Endothelial cell of umbilical vein (primary cell): ENCODE measurements at regions not wholly inside any gene's neighbourhood (a gene's known extent, or its start where the extent isn't known, plus 50 kb on each side); places are given as distances from the start of the nearest gene placed in this dataset.

ENCODE experiments used
- BruUV-seq: library from RNA; stranded (reverse); fragments of 400-500 nt; replicated peaks from 2 replicates; lab custom pipeline; 2021; lab: Mats Ljungman, UMichigan
- CTCF ChIA-PET: fragments of 300-600, 350-600 bp; sonication (Branson Sonifier 250); formaldehyde crosslinking; loops from one replicate; lab custom pipeline; 2021; ENCODE audit warnings: antibody characterized with exemption, inconsistent platforms; lab: Charles Lee
- POLR2A ChIA-PET: fragments of 300-600, 350-600 bp; sonication (Branson Sonifier 250); formaldehyde crosslinking; loops from one replicate; lab custom pipeline; 2021; ENCODE audit warnings: antibody characterized with exemption, inconsistent platforms; lab: Charles Lee
- DNase-seq: peaks from one replicate; pipeline ENCODE4 v3.0.0-alpha.2; 2011; ENCODE audit warnings: low read depth, low spot score
- FAIRE-seq: peaks from 2 replicates; lab custom pipeline; 2011; peaks lifted over from hg19 to GRCh38; lab: Jason Lieb, UNC
- H2AFZ ChIP-seq: 2 replicates; pipeline ENCODE4 v1.6.0; 2012; ENCODE audit warnings: low read depth, low read length, control low read depth, inconsistent platforms
- H3K27ac ChIP-seq: 2 replicates; pipeline ENCODE4 v1.5.1; 2011; ENCODE audit warnings: low read depth, mild to moderate bottlenecking, control low read depth, low read length, moderate library complexity; ENCODE audit not compliant: insufficient read depth
- H3K27me3 ChIP-seq, 2 experiments: 2 replicates each; pipeline versions ENCODE4 v1.6.0 to v1.6.1; 2011; ENCODE audit warnings: low read length in 2 of 2, mixed read lengths in 1 of 2; ENCODE audit not compliant: control insufficient read depth in 2 of 2, insufficient read depth in 2 of 2
- H3K36me3 ChIP-seq, 2 experiments: 2 replicates in 1 of 2; 3 replicates in 1 of 2; pipeline ENCODE4 v1.5.1; 2011; ENCODE audit warnings: low read length in 2 of 2, mild to moderate bottlenecking in 1 of 2, moderate library complexity in 1 of 2; ENCODE audit not compliant: control insufficient read depth in 2 of 2, insufficient read depth in 2 of 2; ENCODE audit errors: extremely low read depth in 1 of 2
- H3K4me1 ChIP-seq: 3 replicates; pipeline ENCODE4 v1.5.1; 2011; ENCODE audit warnings: mild to moderate bottlenecking, low read length; ENCODE audit not compliant: control insufficient read depth, insufficient read depth; ENCODE audit errors: extremely low read depth
- H3K4me2 ChIP-seq: 2 replicates; pipeline ENCODE4 v1.6.1; 2011; ENCODE audit warnings: low read length, control low read depth, mixed read lengths; ENCODE audit not compliant: insufficient read depth
- H3K4me3 ChIP-seq, 3 experiments: fragments of 200-600 bp in 1 of 3; sonication (generic), shearing (Covaris generic) in 1 of 3; replicated peaks in 1 of 3; 2 replicates each; pipeline ENCODE4 v1.5.1; 2011 to 2016; ENCODE audit warnings: control low read depth in 3 of 3, low read length in 3 of 3, mild to moderate bottlenecking in 2 of 3, inconsistent platforms in 1 of 3, low read depth in 1 of 3, moderate library complexity in 1 of 3; ENCODE audit not compliant: insufficient read depth in 1 of 3
- H3K79me2 ChIP-seq: 2 replicates; pipeline ENCODE4 v1.6.0; 2012; ENCODE audit warnings: low read length, inconsistent platforms; ENCODE audit not compliant: control insufficient read depth, insufficient read depth
- H3K9ac ChIP-seq: replicated peaks from 2 replicates; pipeline ENCODE3; 2011; ENCODE audit warnings: low read length, control low read depth; ENCODE audit not compliant: insufficient read depth; ENCODE audit errors: extremely low read depth
- H3K9me1 ChIP-seq: replicated peaks from 3 replicates; pipeline ENCODE4 v1.6.0; 2011; ENCODE audit warnings: mild to moderate bottlenecking, low read length; ENCODE audit not compliant: control insufficient read depth, insufficient read depth; ENCODE audit errors: extremely low read depth
- H3K9me3 ChIP-seq: replicated peaks from 2 replicates; pipeline ENCODE4 v1.5.1; 2012; ENCODE audit warnings: low read length, inconsistent platforms; ENCODE audit not compliant: control insufficient read depth, insufficient read depth
- H4K20me1 ChIP-seq: replicated peaks from 2 replicates; pipeline ENCODE3; 2011; ENCODE audit warnings: mild to moderate bottlenecking, low read length; ENCODE audit not compliant: control insufficient read depth, insufficient read depth; ENCODE audit errors: extremely low read depth
- EZH2 ChIP-seq: IDR thresholded peaks from 2 replicates; pipeline ENCODE4 v1.6.1; 2012; ENCODE audit warnings: borderline replicate concordance, low read depth, mild to moderate bottlenecking, moderate library complexity, low read length, inconsistent platforms; ENCODE audit not compliant: severe bottlenecking
- FOS ChIP-seq: IDR thresholded peaks from 2 replicates; pipeline ENCODE4 v1.6.1; 2011; ENCODE audit warnings: mild to moderate bottlenecking, low read length, moderate library complexity, borderline replicate concordance; ENCODE audit not compliant: insufficient read depth
- GATA2 ChIP-seq: IDR thresholded peaks from 2 replicates; pipeline ENCODE4 v1.7.0; 2011; ENCODE audit warnings: low read depth, mild to moderate bottlenecking, moderate library complexity, mixed read lengths, low read length; ENCODE audit not compliant: insufficient read length, insufficient read depth
- JUN ChIP-seq: IDR thresholded peaks from 2 replicates; pipeline ENCODE4 v1.6.1; 2011; ENCODE audit warnings: borderline replicate concordance, low read depth; ENCODE audit not compliant: insufficient read length, insufficient read depth
- MAX ChIP-seq: IDR thresholded peaks from 2 replicates; pipeline ENCODE4 v1.6.1; 2011; ENCODE audit not compliant: insufficient read depth, insufficient read length
- MYC ChIP-seq: IDR thresholded peaks from one replicate; pipeline ENCODE4 v1.6.1; 2011; ENCODE audit warnings: mild to moderate bottlenecking, low read depth, low read length
- POLR2A ChIP-seq: IDR thresholded peaks from 2 replicates; pipeline ENCODE4 v1.6.1; 2012; ENCODE audit warnings: low read depth, mild to moderate bottlenecking, control low read depth, low read length
- POLR2AphosphoS5 ChIP-seq: IDR thresholded peaks from 2 replicates; pipeline ENCODE4 v1.6.1; 2012; ENCODE audit warnings: low read depth, mild to moderate bottlenecking, control low read depth, low read length, moderate library complexity; ENCODE audit not compliant: insufficient read depth
- dilution Hi-C: fragments of 300-500 bp; cut with MboI; formaldehyde crosslinking; loops from one replicate; pipeline ENCODE4 v1.15.0; 2019; ENCODE audit warnings: low sequenced_read_pairs; ENCODE audit not compliant: extremely low pct_ligation_motif_present
- intact Hi-C: fragments of 100-400 bp; cut with micrococcal nuclease; formaldehyde crosslinking; loops from one replicate; pipeline ENCODE4 v1.10.0; 2022
- TF ChIP-seq, protein P1 (sequence below), 2 donors: IDR thresholded peaks; 1 replicate in 1 of 2; 2 replicates in 1 of 2; pipeline ENCODE4 v1.5.1; 2011; ENCODE audit warnings: low read length in 2 of 2, mild to moderate bottlenecking in 2 of 2, moderate library complexity in 2 of 2, control low read depth in 1 of 2, inconsistent platforms in 1 of 2, low read depth in 1 of 2; ENCODE audit not compliant: insufficient read depth in 1 of 2; ENCODE audit errors: extremely low read depth in 1 of 2

DNA sequence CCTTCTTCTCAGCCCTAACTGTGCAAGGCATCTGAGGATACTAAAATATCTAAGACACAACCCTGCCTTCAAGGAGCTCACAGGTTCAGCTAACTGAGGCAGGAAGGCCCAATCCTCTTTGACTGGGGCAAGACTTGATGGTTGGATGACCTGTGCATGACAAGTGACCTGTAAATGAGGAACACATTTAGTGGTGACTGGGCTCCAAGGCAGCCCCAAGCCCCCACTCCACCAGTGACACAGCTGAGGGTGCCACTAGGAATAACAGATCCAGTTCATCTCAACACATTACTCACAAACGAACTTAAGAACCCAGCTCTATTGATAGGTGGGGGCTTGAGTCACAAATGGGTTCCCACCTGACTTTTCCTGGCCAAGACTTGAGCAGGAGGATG is 244.7 kb upstream of the IRF2BP2 start:
- Histone ChIP-seq H3K9me3 (no peaks in the 10 kb centered on the region), H3K79me2 (no peaks in the 10 kb centered on the region), H3K27ac (no peak overlapping the region), H3K27me3 (no peaks in the 10 kb centered on the region), H3K4me3 (no peak overlapping the region), H3K9ac (no peak overlapping the region), H3K4me2 (no peak overlapping the region), H2AFZ (no peak overlapping the region), H3K36me3 (no peaks in the 10 kb centered on the region), H3K9me1 (no peaks in the 10 kb centered on the region), H4K20me1 (no peaks in the 10 kb centered on the region), H3K4me1 (peaks cover 12% of the 10 kb centered on the region)
- FAIRE-seq (no peak), DNase-seq (no peak)
- CTCF ChIA-PET: interaction anchor here (0.5 to 1.4 kb wide), 2 partner anchors 8 to 255 kb away, joined by 3 to 6 read pairs; no protein-coding TSS in a partner anchor
- POLR2A ChIA-PET: no interaction called here
- dilution Hi-C loops (no loop called here), intact Hi-C loops (no loop called here)
- BruUV-seq: no TSS peak
- TF ChIP-seq, protein P1, sequence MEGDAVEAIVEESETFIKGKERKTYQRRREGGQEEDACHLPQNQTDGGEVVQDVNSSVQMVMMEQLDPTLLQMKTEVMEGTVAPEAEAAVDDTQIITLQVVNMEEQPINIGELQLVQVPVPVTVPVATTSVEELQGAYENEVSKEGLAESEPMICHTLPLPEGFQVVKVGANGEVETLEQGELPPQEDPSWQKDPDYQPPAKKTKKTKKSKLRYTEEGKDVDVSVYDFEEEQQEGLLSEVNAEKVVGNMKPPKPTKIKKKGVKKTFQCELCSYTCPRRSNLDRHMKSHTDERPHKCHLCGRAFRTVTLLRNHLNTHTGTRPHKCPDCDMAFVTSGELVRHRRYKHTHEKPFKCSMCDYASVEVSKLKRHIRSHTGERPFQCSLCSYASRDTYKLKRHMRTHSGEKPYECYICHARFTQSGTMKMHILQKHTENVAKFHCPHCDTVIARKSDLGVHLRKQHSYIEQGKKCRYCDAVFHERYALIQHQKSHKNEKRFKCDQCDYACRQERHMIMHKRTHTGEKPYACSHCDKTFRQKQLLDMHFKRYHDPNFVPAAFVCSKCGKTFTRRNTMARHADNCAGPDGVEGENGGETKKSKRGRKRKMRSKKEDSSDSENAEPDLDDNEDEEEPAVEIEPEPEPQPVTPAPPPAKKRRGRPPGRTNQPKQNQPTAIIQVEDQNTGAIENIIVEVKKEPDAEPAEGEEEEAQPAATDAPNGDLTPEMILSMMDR (IDR thresholded peaks at IDR 0.05; ENCODE audit: extremely low read depth in 1 of 2, insufficient read depth in 1 of 2, low read depth in 1 of 2, low read length in 2 of 2): no peak
- TF ChIP-seq POLR2A (no peak), MAX (no peak), GATA2 (no peak), EZH2 (no peak), POLR2AphosphoS5 (no peak), MYC (no peak), JUN (no peak), FOS (no peak)
